GM21381 (cell line): ENCODE measurements at regions not wholly inside any gene's neighbourhood (a gene's known extent, or its start where the extent isn't known, plus 50 kb on each side); places are given as distances from the start of the nearest gene placed in this dataset.

ENCODE experiments used
- ATAC-seq: cut with Tn5 transposase; IDR thresholded peaks from one replicate; pipeline ENCODE4 v1.9.1; 2021; ENCODE audit warnings: mild to moderate bottlenecking, moderate library complexity; ENCODE audit not compliant: unreplicated experiment

DNA sequence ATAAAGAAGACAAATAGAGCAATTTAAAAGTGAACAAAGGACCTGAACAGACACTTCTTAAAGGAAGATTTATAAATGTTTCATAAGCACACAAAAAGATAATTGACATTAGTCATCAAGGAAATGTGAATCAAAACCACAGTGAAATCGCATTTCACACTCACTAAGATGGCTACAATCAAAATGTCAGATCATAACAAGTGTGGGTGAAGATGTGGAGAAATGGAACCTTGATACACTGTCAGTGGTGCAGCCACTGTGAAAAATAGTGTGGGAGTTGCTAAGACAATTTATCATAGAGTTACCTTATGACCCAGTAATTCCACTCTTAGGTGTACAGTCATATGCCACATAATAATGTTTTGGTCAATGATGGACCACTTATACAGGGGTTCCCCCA, 54.5 kb upstream of the HTR4 start:
- ATAC-seq: no peak

DNA sequence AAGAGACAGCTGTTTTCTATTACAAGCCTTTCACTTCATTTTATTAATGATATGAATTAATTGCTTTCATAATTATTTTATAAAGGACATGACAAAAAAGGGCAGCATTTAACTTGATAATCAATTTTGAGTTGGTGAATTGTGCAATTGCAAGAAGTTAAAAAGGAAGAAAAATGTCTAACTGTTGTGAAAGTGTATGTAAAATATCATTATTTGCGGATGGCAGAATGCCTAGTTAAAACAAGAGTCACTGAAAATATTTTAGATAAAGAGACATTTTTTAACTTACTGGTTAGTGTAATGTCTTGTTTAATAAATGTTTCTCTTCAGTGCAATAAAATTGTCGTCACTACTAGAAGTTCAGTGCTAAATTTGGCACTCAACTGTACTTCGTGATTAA, 57.6 kb upstream of the HTR4 start:
- ATAC-seq: no peak

DNA sequence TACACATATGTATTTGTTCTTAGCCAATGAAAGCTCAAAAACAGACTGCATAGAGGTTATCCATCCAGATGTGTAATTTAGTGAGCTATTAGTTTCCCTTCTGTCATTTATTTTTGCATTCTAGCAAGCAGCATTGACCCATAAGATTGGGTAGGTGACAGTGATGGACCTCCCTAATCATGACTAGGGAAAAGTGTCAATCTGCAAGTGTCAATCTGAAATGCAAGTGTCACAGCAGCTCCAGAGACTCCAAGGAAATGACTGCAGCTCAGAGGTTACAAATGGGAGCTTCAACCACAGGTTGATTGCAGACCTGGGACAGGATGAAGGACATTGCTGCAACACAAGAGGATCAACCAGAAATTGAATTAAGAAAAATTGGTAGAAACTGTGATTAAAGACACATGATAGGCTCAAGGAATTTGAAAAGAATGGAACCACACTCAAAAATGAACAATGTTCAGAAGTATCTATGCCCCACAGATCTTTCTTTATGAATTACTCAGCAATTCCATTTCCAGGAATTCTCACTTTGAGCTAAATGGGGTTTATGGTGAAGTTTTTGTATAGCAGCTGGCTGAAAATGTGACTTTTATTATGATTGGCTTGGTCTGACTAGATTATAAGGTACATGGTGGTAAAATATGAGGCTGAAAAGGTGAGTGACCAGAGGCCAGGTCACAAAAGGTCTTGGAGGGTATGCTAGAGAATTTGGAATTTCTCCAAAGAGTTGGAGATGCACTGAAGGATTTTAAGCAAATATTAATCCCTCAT, 59.6 kb upstream of the HTR4 start:
- no peak for ATAC-seq

DNA sequence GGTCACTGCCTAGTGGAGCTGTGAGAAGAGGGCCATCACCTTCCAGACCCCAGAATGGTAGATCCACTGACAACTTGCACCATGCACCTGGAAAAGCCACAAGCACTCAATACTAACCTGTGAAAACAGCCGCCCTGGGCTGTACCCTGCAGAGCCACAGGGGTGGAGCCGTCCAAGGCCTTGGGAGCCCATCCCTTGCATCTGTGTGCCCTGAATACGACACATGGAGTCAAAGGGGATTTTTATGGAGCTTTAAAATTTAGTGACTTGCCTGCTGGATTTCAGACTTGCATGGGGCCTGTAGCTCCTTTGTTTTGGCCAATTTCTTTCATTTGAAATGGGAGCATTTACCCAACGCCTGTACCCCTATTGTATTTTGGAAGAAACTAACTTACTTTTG, 62.4 kb upstream of the HTR4 start:
- no peak for ATAC-seq

DNA sequence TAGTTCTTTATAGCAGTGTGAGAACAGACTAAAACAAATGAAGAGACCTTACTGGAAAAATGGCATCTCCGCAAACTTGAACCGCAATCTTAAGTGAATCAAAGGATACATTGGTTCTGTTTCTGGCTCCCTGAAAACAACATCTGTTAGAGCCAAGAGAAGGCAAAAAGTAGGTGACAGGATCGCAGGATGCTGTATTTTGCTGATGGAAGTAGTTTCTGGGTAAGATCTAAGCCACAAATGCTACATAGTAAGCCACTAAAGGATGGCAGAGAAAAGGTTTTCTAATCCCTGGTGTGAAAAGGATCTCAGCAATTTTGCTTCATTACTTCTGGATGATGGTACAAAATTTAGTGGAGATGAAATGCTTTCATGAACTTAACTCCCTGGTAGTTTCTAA, 63.3 kb upstream of the HTR4 start:
- no peak for ATAC-seq

DNA sequence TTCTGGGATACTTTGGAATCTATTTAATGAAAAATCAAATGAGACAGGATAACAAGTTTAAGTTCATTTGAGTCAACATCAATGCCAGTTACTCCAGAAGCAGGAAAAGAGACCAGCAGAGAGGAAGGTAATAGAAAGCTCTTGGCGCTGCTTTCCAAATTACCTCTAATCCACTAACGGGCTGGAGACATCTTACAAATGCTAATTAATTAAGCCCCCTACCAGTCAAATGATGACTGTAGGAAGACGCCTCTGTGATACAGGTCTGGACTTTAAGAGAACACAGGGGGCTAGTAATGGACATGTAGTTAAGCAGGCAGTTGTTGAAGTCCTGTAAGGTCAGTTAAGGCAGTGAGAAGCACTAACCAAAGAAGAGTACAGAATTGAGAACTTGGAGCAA, 65.3 kb upstream of the HTR4 start:
- ATAC-seq: no peak

DNA sequence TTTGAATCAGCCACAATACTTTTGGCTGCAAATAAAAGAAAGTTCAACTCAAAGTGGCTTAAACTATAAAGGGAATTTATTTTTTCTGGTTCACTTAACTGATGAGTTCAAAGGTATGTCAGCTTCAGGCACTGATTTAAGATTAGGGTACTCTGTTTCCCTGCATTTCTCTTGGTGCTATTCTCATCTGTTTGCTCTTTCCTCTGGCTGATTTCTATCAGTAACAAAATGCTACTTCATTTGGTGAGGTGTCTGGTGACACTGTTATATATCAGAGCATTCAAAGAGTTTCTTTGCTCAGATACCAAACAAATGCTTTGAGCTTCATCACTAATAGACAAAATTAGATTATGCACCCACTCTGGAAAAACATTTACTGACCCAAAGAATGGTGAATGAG, 65.9 kb upstream of the HTR4 start:
- ATAC-seq: no peak

DNA sequence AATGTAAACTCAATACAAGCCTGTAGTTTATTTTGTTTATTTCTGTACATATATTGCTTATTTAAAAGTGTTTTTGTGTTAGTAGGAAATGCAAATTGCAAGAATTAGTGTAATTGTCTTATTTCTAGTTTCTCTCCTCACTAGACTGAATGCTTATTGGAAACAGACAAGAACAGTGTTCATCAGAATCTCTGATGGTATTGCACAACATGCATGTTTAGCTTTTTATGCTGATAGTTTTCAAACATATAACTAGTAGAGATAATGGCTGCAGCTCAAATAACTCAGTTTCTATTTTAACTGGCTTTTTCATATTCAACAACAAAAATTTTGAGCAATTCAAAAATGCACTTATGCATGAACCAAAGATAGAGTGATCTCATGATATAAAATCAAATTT, 68.8 kb upstream of the HTR4 start:
- ATAC-seq: no peak

DNA sequence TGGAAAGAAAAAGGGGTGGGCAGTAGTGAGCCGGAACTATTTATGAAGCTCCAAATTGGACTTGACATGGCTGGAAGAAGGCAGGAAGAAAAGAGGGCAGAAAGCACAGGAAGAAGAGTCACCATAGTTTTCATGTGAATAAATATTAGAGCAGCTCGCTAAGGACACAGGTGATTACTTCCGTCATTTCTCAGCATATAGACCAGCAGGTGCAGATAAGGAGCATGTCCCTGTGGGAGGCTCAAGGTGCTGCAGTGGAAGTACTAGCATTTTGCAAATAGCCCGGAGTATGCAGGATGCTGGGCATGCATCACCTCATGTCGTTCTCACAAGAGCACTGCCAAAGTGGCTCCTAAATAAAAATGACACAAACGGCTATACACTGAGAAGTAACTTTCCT, 71.3 kb upstream of the HTR4 start:
- ATAC-seq: no peak

DNA sequence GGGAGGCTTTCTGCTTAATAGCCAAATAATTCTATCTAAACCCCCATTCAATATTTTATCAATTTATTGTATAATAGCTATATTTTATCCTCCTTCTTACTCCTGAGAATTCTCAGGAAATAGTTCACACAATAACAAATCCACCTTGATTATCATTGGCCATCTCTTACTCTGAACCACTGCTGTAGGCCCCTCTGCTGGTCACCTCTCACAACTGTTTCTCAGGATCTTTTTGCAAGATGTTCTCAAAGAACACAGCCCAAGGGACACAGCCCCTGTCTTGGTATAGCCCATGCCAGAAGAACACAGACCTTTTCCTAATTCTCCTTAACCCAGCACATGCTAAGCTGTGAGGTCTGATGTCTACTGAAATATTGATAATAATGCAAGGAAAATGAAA, 74.9 kb upstream of the HTR4 start:
- ATAC-seq: no peak

DNA sequence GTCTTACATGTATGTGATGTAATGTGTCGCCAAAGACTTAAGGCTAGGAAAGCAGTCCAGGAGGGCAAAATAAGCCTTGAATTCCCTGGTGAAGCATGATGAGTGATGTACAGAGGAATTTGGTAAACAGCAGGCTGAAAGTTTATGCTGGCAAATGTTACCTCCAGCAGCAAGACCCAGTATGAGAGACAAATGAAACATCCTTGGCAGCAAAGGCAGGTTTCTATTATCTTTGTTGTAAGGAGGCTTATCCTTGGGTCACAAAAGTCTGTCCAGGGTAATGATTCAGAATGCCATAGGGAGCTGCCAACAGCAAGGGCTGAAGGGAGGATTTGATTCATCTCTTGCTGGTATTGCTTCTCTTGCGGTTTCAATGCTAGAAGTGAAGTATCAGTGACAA, 75.9 kb upstream of the HTR4 start:
- ATAC-seq: no peak

DNA sequence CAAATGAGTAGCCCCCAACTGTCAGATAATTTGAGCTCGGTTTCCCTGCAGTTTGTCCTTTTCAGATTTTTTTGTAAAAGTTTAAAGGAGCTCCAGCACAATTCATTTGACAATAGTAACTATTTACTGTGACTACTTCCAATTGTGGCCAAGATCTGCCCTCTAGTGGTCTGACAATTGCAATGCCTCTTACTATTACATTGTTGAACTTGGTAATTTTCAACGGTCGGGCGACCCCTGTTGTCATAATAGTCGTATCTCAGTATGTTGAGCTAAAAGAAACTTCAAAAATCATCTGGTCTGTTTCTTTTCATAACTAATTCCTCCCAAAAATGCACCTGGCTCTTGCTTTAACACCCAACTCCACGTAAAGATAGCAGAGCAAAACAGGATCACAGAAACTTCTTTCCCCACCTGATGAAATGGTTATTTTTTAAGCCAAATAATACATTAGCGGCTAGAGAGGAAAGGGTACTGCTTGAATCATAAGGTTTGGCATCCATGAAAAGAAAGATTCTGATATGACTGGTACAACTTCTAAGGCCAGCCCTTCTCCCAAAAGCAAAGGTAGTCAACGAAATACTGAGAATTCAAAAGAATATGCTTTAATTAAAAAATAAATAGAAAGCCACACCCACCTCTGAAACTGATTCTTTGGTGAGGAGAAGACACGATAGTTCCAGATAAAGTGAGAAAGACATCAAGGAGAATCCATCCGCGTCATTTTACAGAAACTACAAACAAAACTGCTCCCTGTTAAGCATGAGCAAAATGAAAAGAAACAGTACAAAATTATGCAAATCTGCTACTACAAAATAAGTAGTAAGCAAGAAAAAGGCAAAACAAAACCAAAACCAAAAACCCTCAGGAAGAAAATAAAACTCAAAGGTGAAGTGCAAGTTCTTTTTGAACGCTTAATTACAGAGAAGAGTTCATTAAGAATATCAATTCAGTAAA, 76.9 kb upstream of the HTR4 start:
- peak; percentile 85 for ATAC-seq

DNA sequence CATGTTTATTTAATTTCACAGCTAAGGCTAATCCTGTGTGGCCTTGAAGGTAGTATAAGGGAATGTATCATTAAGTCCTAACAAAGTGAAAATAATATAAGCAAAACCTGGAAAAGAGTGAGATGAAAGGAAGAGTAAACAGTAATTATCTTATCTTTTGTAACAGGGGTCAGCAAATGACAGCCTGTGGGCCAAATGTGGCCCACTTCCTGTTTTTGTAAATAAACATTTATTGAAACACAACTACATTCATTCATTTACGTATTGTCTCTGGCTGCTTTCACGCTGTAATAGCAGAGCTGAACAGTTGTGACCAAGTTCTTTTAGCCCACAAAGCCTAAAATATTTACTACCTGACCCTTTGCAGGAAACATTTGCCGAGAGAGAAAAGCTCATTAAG, 78.4 kb upstream of the HTR4 start:
- no peak for ATAC-seq

DNA sequence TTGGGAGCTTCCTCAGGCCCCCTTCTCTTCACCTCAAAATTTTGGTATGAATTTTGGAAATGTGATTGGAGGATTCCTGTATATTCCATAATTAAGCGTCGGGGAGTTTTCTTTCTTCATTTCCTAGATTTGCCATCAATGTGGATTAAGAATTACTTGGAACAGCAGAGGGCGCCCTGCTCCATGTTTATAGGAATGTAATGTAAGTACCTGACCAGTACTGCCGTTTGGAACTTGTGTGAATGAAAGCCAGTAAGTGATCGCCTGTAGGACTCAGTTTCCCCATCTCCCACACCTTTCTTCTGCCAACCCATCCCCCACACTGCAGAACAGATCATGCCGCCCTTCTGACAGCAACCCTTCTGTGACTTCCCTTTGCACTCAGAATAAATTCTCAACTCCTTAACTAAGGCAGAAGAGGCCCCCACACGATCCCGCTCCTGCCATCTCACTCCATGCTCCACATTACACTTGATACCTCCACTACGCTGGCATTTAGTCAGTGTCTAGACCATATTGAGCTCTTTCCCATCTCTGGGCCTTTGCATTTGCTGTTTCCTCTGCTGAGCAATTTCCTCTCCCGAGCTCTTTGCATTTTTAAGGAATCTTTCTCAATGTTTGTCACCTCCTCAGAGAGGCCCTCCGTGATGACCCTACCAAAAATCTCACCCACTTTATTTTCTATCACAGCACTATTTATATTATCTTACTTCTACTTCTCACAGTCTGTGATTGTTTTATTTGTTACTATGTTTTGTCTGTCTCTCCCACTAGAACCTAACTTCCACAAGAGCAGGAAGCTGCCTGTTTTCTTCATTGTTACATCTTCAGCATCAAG, 79.5 kb upstream of the HTR4 start:
- peak; percentile 43 for ATAC-seq

DNA sequence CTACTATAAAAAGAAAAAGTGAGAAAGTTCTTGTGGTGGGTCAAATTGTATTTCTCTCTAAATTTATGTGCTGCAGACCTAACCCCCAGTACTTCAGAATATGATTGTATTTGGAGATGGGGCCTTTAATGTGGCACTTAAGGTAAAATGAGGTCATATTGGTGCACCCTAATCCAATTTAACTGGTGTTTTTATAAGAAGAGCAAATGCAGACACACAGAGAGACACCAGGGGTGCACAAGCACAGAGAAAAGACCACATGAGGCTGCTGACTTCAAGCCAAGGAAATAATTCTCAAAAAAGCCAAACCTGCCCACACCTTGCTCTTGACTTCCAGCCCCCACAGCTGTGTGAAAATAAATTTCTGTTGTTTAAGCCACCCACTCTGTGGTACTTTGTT, 80.2 kb upstream of the HTR4 start:
- no peak for ATAC-seq

DNA sequence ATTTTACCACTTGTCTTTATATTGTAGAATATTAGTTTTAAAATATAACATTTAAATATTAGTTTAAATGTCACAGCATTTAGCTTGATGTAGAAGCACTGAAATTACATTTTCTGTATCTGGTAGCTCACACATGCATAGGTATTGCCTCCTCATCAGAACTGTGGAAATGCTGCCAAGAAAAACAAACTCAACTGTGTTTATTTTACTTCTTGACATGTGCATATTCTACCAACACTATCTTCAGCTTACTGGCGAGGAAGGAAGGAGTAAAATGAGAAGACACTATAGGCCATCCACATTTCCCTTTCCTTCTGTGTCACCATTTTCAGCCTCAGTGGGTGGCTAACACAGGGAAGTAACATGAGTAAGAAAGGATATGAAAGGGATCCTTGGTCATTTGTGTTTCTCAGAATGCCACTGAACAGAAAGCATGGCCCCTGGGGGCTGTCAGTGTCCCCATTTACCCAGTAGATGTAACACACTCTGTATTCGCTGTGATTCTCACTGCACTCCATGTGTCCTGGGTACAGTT, 81.0 kb upstream of the HTR4 start:
- no peak for ATAC-seq

DNA sequence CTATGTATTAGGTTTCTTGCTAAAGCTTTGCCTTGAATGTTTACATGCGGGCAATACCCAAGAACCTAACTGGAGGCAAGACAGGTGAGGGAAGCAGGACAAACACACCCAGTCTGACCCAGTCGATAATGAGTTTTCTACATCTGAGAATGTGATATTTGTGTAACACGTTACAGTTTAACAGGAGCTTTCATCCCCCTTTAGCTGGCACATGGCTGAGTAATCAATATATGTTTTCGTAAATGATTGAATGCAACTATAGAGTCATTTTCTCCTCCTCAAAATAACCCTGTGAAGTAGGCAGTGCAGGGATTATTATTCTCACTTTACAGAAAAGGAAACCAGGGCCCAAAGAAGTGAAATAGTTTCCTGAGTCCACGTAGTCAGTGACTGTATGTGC, 84.7 kb upstream of the HTR4 start:
- no peak for ATAC-seq

DNA sequence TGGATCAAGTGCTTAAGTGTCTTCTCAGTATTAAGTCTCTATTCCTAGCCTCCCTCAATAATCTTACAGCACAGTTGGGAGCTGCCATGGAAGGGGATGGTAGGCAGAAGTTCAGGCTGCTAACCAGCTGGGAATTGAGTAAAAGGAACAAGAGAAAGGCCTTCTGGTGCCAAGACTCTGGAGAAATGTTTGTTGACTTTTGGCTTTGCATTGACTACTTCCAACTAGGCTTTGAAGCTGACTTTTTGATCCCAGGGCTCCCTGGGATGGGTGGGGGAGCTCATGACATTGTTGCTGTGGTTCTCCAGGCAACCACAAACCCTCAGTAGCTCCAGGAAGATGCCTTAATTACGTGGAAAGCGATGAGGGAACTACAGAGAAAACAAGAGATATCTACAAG, 85.2 kb upstream of the HTR4 start:
- ATAC-seq: no peak

DNA sequence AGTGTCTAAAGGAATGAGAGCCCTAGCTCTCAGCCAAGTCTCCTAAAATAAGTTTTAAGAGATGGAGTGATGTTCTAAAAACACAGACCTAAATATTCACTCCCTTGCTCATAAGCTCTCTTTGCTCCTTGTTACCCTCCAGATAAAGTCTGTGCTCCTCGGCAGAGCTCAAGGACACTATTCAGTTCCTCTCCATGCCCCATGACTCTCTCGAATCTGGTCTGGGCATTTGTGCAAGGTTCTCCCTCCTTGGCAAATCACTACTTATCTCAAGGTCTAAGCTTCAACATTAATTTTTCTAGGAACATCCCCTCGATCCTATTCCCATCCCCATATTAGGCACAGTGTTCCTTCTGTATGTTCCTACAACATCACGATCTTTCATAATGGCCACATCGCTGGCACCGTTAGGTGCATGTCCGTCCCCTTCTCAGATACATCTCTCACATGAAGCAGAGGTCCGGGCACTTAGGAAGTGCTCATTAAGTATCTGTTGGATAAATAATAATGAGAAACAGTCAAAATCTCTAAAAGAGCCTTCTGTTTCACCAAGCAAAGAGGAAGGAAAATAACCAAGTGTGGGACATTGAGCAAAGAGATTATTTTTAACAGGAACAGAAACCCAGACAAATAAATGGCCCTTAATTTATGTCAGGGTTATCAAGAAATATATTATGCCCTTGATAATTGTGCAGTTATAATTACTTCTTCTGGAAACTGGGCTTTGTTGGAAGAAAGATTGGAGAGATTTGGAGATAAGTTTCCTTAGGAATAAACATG, 85.9 kb upstream of the HTR4 start:
- no peak for ATAC-seq

DNA sequence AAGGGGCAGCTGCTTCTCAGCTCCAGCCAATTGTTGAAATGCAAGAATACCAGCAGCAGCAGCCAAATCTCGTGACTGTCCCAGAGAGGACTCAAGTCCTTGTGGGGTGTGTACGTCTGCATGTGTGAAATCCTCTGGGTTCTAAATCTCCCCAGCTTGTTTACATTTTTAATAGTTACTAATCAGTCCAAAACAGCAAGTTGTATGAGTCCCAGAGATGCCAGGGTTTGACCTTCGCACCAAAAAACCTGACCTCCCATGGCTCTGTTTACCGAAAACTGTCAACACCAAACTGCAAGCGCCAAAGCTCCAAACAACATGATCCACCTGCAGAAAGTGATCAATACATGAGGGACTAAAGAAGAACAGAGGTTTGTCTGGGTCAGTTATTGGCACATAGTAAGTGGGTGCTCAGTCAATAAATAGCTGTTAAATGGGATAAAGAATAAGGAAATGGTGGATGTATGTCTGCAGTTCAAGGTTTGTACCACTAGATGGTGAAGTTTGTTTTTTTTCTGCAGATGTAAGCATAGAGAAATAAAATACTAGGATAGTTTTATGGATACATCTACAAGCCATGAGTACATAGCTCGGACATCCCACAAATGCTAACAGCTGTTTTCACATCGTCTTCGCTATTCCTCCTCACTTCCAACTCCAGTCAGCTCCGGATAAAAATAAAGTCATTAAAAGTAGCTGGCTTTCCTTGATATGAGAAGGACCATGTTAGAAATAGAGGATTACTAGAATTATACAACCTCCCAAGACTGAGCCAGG, 85.3 kb upstream of the ADRB2 start:
- no peak for ATAC-seq
